Neural progenitor cell (in vitro differentiated cells): ENCODE measurements at regions not wholly inside any gene's neighbourhood (a gene's known extent, or its start where the extent isn't known, plus 50 kb on each side); places are given as distances from the start of the nearest gene placed in this dataset.

Experiments
- DNase-seq: peaks from one replicate; pipeline ENCODE4 v3.0.0-alpha.2; 2016; ENCODE audit warnings: low spot score
- H2AFZ ChIP-seq: fragments of 200-600 bp; sonication (generic); replicated peaks from 2 replicates; pipeline ENCODE4 v1.6.1; 2016; ENCODE audit warnings: antibody characterized with exemption
- H3F3A ChIP-seq: fragments of 200-600 bp; sonication (generic); 2 replicates; pipeline ENCODE4 v1.6.1; 2016; ENCODE audit warnings: antibody characterized with exemption, low read depth
- H3K27ac ChIP-seq: fragments of 200-600 bp; sonication (generic); 2 replicates; pipeline ENCODE4 v1.5.1; 2016; ENCODE audit warnings: mild to moderate bottlenecking
- H3K27me3 ChIP-seq: fragments of 200-600 bp; sonication (generic); 2 replicates; pipeline ENCODE4 v1.6.1; 2016; ENCODE audit warnings: mild to moderate bottlenecking, moderate library complexity
- H3K36me3 ChIP-seq: fragments of 200-600 bp; sonication (generic); 2 replicates; pipeline ENCODE4 v1.5.1; 2016
- H3K4me1 ChIP-seq: fragments of 200-600 bp; sonication (generic); 2 replicates; pipeline ENCODE4 v1.6.1; 2016; ENCODE audit warnings: mixed run types
- H3K4me2 ChIP-seq: fragments of 200-600 bp; sonication (generic); 2 replicates; pipeline ENCODE4 v1.6.1; 2016
- H3K4me3 ChIP-seq: fragments of 200-600 bp; sonication (generic); 2 replicates; pipeline ENCODE4 v1.5.1; 2016
- H3K79me2 ChIP-seq: fragments of 200-600 bp; sonication (generic); 2 replicates; pipeline ENCODE4 v1.6.1; 2016; ENCODE audit warnings: low read depth
- H3K9ac ChIP-seq: fragments of 200-600 bp; sonication (generic); 2 replicates; pipeline ENCODE4 v1.6.1; 2016
- H3K9me3 ChIP-seq: fragments of 200-600 bp; sonication (generic); 2 replicates; pipeline ENCODE4 v1.5.1; 2016; ENCODE audit warnings: low read depth
- H4K20me1 ChIP-seq: fragments of 200-600 bp; sonication (generic); 2 replicates; pipeline ENCODE4 v1.6.1; 2016; ENCODE audit warnings: low read depth
- H3K27ac Mint-ChIP-seq: 3 replicates; pipeline ENCODE4 v1.8.0; 2021; ENCODE audit warnings: mixed read lengths
- H3K27me3 Mint-ChIP-seq: 2 replicates; pipeline ENCODE4 v1.8.0; 2022; ENCODE audit warnings: low read depth, mild to moderate bottlenecking, inconsistent platforms, moderate library complexity, mixed read lengths; ENCODE audit not compliant: insufficient read depth
- H3K36me3 Mint-ChIP-seq: 3 replicates; pipeline ENCODE4 v1.8.0; 2021; ENCODE audit warnings: mixed read lengths
- H3K4me1 Mint-ChIP-seq: 3 replicates; pipeline ENCODE4 v1.8.0; 2021; ENCODE audit warnings: mixed read lengths
- H3K4me3 Mint-ChIP-seq: 3 replicates; pipeline ENCODE4 v1.8.0; 2021; ENCODE audit warnings: mild to moderate bottlenecking, moderate library complexity, mixed read lengths
- H3K9me3 Mint-ChIP-seq: 3 replicates; pipeline ENCODE4 v1.8.0; 2020; ENCODE audit warnings: mixed read lengths
- CTCF ChIP-seq: fragments of 200-600 bp; sonication (generic); IDR thresholded peaks from 2 replicates; pipeline ENCODE4 v1.5.1; 2017; ENCODE audit warnings: antibody characterized with exemption, mild to moderate bottlenecking
- EZH2 ChIP-seq: fragments of 200-600 bp; sonication (generic); IDR thresholded peaks from 2 replicates; pipeline ENCODE4 v1.6.1; 2017; ENCODE audit warnings: antibody characterized with exemption, mild to moderate bottlenecking, moderate library complexity
- EZH2phosphoT487 ChIP-seq: fragments of 200-600 bp; sonication (generic); IDR thresholded peaks from 2 replicates; pipeline ENCODE4 v1.6.1; 2017; ENCODE audit warnings: antibody characterized with exemption

- H3K4me3 ChIP-seq, result no peak overlapping the region
- H3K9ac ChIP-seq, result no peak overlapping the region
- no peak overlapping the region for H3K27ac ChIP-seq
- H3K27me3 ChIP-seq, result no peaks in the 10 kb centered on the region
- Mint-ChIP-seq H3K4me3 (no peak overlapping the region), H3K4me1 (no peaks in the 10 kb centered on the region), H3K27me3 (peaks cover 3% of the 10 kb centered on the region), H3K9me3 (peaks cover 4% of the 10 kb centered on the region), H3K36me3 (no peaks in the 10 kb centered on the region), H3K27ac (no peak overlapping the region)
- no peaks in the 10 kb centered on the region for H3K4me1 ChIP-seq
- H3K4me2 ChIP-seq, result no peak overlapping the region
- H3F3A ChIP-seq, result no peaks in the 10 kb centered on the region
- H2AFZ ChIP-seq, result no peak overlapping the region
- H3K9me3 ChIP-seq, result peaks cover 19% of the 10 kb centered on the region
- no peaks in the 10 kb centered on the region for H4K20me1 ChIP-seq
- TF ChIP-seq CTCF (no peak), EZH2 (no peak), EZH2phosphoT487 (no peak)
- no peaks in the 10 kb centered on the region for H3K36me3 ChIP-seq
- no peak for DNase-seq
- no peaks in the 10 kb centered on the region for H3K79me2 ChIP-seq
These were observed 55.2 kb downstream of the RTL3 start for GRCh38 chrX:78603908-78604307.

- Histone ChIP-seq H3K4me3 (no peak overlapping the region), H3K4me1 (no peaks in the 10 kb centered on the region), H3K4me2 (no peak overlapping the region), H3K79me2 (no peaks in the 10 kb centered on the region), H3K9me3 (peaks cover 13% of the 10 kb centered on the region), H3K27ac (no peak overlapping the region), H2AFZ (no peak overlapping the region), H3F3A (no peaks in the 10 kb centered on the region), H3K27me3 (no peaks in the 10 kb centered on the region), H3K9ac (no peak overlapping the region), H4K20me1 (no peaks in the 10 kb centered on the region), H3K36me3 (no peaks in the 10 kb centered on the region)
- H3K4me1 Mint-ChIP-seq, result no peaks in the 10 kb centered on the region
- H3K27ac Mint-ChIP-seq, result no peak overlapping the region
- peak; percentile 64 for DNase-seq
- no peaks in the 10 kb centered on the region for H3K27me3 Mint-ChIP-seq
- H3K9me3 Mint-ChIP-seq, result peaks cover 10% of the 10 kb centered on the region
- H3K36me3 Mint-ChIP-seq, result no peaks in the 10 kb centered on the region
- H3K4me3 Mint-ChIP-seq, result no peak overlapping the region
- TF ChIP-seq EZH2phosphoT487, result no peak
- TF ChIP-seq CTCF, result peak; percentile 63
These were observed 63.1 kb downstream of the RTL3 start for GRCh38 chrX:78595901-78596502.

GRCh38 chrX:78593701-78594100 lies 65.4 kb downstream of the RTL3 start:
- no peaks in the 10 kb centered on the region for H3K9me3 ChIP-seq
- no peaks in the 10 kb centered on the region for H3F3A ChIP-seq
- no peak for DNase-seq
- H3K9ac ChIP-seq, result no peak overlapping the region
- no peaks in the 10 kb centered on the region for H3K27me3 ChIP-seq
- no peaks in the 10 kb centered on the region for H3K36me3 Mint-ChIP-seq
- H3K4me2 ChIP-seq, result no peak overlapping the region
- no peak overlapping the region for H2AFZ ChIP-seq
- H3K27ac ChIP-seq, result no peak overlapping the region
- no peaks in the 10 kb centered on the region for H4K20me1 ChIP-seq
- TF ChIP-seq EZH2 (no peak), CTCF (no peak), EZH2phosphoT487 (no peak)
- no peaks in the 10 kb centered on the region for H3K27me3 Mint-ChIP-seq
- no peak overlapping the region for H3K4me3 ChIP-seq
- H3K9me3 Mint-ChIP-seq, result peaks cover 6% of the 10 kb centered on the region
- H3K36me3 ChIP-seq, result no peaks in the 10 kb centered on the region
- H3K4me1 ChIP-seq, result no peaks in the 10 kb centered on the region
- H3K79me2 ChIP-seq, result no peaks in the 10 kb centered on the region
- H3K27ac Mint-ChIP-seq, result no peak overlapping the region
- H3K4me1 Mint-ChIP-seq, result no peaks in the 10 kb centered on the region
- no peak overlapping the region for H3K4me3 Mint-ChIP-seq
